Trophoblast cell (in vitro differentiated cells and primary cell): ENCODE measurements at regions not wholly inside any gene's neighbourhood (a gene's known extent, or its start where the extent isn't known, plus 50 kb on each side); places are given as distances from the start of the nearest gene placed in this dataset.

Experiments used
- DNase-seq, 2 donors: peaks; one replicate each; pipeline ENCODE4 v3.0.0-alpha.2; 2016
- H2AFZ ChIP-seq: 2 replicates; pipeline ENCODE4 v1.6.1; 2013; ENCODE audit warnings: low read length, moderate library complexity, mild to moderate bottlenecking; ENCODE audit not compliant: insufficient read depth, poor library complexity
- H2AK5ac ChIP-seq: 2 replicates; pipeline ENCODE4 v1.6.1; 2013; ENCODE audit warnings: mild to moderate bottlenecking, low read length
- H2BK120ac ChIP-seq: 2 replicates; pipeline ENCODE4 v1.6.1; 2013; ENCODE audit warnings: low read length, mild to moderate bottlenecking, moderate library complexity; ENCODE audit not compliant: insufficient read depth, poor library complexity
- H2BK12ac ChIP-seq: 2 replicates; pipeline ENCODE4 v1.6.1; 2013; ENCODE audit warnings: mild to moderate bottlenecking, low read length, moderate library complexity
- H2BK5ac ChIP-seq: 2 replicates; pipeline ENCODE4 v1.6.1; 2013; ENCODE audit warnings: low read length, low read depth, moderate library complexity, mild to moderate bottlenecking; ENCODE audit not compliant: poor library complexity
- H3K14ac ChIP-seq: 2 replicates; pipeline ENCODE4 v1.6.1; 2013; ENCODE audit warnings: mild to moderate bottlenecking, low read length
- H3K18ac ChIP-seq: 2 replicates; pipeline ENCODE4 v1.6.1; 2013; ENCODE audit warnings: mild to moderate bottlenecking, low read length
- H3K23ac ChIP-seq: 2 replicates; pipeline ENCODE4 v1.6.1; 2013; ENCODE audit warnings: low read length
- H3K27ac ChIP-seq: 2 replicates; pipeline ENCODE4 v1.5.1; 2013; ENCODE audit warnings: low read depth, mild to moderate bottlenecking, inconsistent platforms, low read length, moderate library complexity
- H3K27me3 ChIP-seq: 2 replicates; pipeline ENCODE4 v1.6.1; 2013; ENCODE audit warnings: inconsistent platforms, mild to moderate bottlenecking, low read length, moderate library complexity; ENCODE audit not compliant: insufficient read depth
- H3K36me3 ChIP-seq, 2 experiments: 1 replicate in 1 of 2; 2 replicates in 1 of 2; pipeline ENCODE4 v1.6.1; 2013; ENCODE audit warnings: low read length in 2 of 2, mild to moderate bottlenecking in 2 of 2, moderate library complexity in 1 of 2; ENCODE audit not compliant: insufficient read depth in 2 of 2, control insufficient read depth in 1 of 2
- H3K4ac ChIP-seq: 2 replicates; pipeline ENCODE4 v1.6.1; 2013; ENCODE audit warnings: low read depth, mild to moderate bottlenecking, low read length, moderate library complexity
- H3K4me1 ChIP-seq, 2 experiments: 1 replicate in 1 of 2; 2 replicates in 1 of 2; pipeline ENCODE4 v1.6.1; 2013; ENCODE audit warnings: low read length in 2 of 2, mild to moderate bottlenecking in 2 of 2, moderate library complexity in 1 of 2; ENCODE audit not compliant: insufficient read depth in 2 of 2, control insufficient read depth in 1 of 2
- H3K4me2 ChIP-seq: 2 replicates; pipeline ENCODE4 v1.6.1; 2013; ENCODE audit warnings: inconsistent platforms, mild to moderate bottlenecking, low read length, moderate library complexity
- H3K4me3 ChIP-seq: 2 replicates; pipeline ENCODE4 v1.5.1; 2013; ENCODE audit warnings: mild to moderate bottlenecking, low read depth, low read length, inconsistent platforms
- H3K79me1 ChIP-seq: one replicate; pipeline ENCODE4 v1.6.1; 2013; ENCODE audit warnings: low read length
- H3K79me2 ChIP-seq: 2 replicates; pipeline ENCODE4 v1.6.1; 2013; ENCODE audit warnings: low read length, mild to moderate bottlenecking; ENCODE audit not compliant: control insufficient read depth, insufficient read depth, poor library complexity
- H3K9ac ChIP-seq: 2 replicates; pipeline ENCODE4 v1.6.1; 2013; ENCODE audit warnings: mild to moderate bottlenecking, low read length
- H3K9me3 ChIP-seq: 2 replicates; pipeline ENCODE4 v1.6.1; 2013; ENCODE audit warnings: low read depth, mild to moderate bottlenecking, control low read depth, inconsistent platforms, low read length; ENCODE audit not compliant: insufficient read depth
- H4K12ac ChIP-seq: 2 replicates; pipeline ENCODE4 v1.6.1; 2013; ENCODE audit warnings: low read depth, mild to moderate bottlenecking, low read length, moderate library complexity
- H4K8ac ChIP-seq: 2 replicates; pipeline ENCODE4 v1.6.1; 2013; ENCODE audit warnings: low read depth, mild to moderate bottlenecking, low read length, moderate library complexity
- H4K91ac ChIP-seq: one replicate; pipeline ENCODE4 v1.6.1; 2013; ENCODE audit warnings: low read depth, mild to moderate bottlenecking, low read length, moderate library complexity
- WGBS: extraction: QIAGEN DNeasy Blood & Tissue Kit; methylation state at CpG from one replicate; pipeline ENCODE4 v1.1.7; 2013; ENCODE audit warnings: missing lambda C conversion rate; ENCODE audit not compliant: insufficient read length, insufficient coverage; ENCODE audit errors: extremely low coverage; 5-methylcytosine and 5-hydroxymethylcytosine counted together

DNA sequence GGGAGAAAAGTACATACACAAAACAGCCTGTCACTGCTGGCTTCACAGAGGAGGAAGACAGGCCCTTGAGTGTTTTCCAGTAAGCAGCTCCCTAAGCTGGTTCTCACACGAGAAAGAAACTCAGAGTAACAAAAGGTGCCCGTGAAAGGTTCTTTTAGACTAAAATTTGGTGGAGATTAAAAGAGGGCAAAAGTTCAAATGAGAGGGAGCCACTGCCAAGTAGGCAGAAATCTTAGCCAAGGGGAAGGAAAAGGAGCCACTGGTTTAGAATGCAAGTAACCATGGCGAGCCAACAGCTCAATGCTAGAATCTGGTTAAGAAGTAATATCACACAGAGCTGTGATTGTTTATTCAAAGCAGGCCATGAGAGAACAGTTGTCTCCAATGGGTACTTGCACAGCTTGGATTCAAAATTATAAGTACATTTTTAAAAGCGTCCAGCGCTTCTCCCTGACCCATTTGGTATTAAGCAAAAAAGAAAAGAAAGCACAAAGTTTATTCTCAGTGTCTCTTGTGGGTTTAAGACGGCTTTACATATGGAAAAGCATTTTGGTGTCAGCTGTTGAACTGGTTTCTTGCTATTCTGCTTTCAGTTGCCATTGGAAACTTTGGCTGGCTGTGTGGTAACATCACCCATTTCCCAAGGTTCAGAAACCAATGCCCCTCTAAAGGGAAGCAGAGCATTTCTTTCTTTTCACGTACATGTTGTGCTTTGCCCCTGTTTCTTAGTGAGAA, 648.5 kb downstream of the RNF144B start:
- H3K27ac ChIP-seq, result no peak overlapping the region
- no CpG with 5 or more reads among the region's 7 CpGs for WGBS
- no peak overlapping the region for H2BK5ac ChIP-seq
- no peak overlapping the region for H4K8ac ChIP-seq
- no peak overlapping the region for H4K91ac ChIP-seq
- no peak overlapping the region for H3K4me2 ChIP-seq
- H2AK5ac ChIP-seq, result no peak overlapping the region
- H3K18ac ChIP-seq, result no peak overlapping the region
- H3K36me3 ChIP-seq, result no peaks in the 10 kb centered on the region
- H3K79me1 ChIP-seq, result no peaks in the 10 kb centered on the region
- H3K9ac ChIP-seq, result no peak overlapping the region
- no peaks in the 10 kb centered on the region for H3K4me1 ChIP-seq
- H3K14ac ChIP-seq, result no peak overlapping the region
- H2BK12ac ChIP-seq, result no peak overlapping the region
- H3K4ac ChIP-seq, result no peak overlapping the region
- no peaks in the 10 kb centered on the region for H3K79me2 ChIP-seq
- H3K4me3 ChIP-seq, result no peak overlapping the region
- no peak overlapping the region for H3K23ac ChIP-seq
- H3K27me3 ChIP-seq, result no peaks in the 10 kb centered on the region
- no peaks in the 10 kb centered on the region for H3K9me3 ChIP-seq
- no peak overlapping the region for H4K12ac ChIP-seq
- DNase-seq, result no peak
- no peak overlapping the region for H2AFZ ChIP-seq
- H2BK120ac ChIP-seq, result no peak overlapping the region

- Histone ChIP-seq H3K14ac (no peak overlapping the region), H3K4me1 (no peaks in the 10 kb centered on the region), H3K36me3 (no peaks in the 10 kb centered on the region), H2AFZ (no peak overlapping the region), H3K79me1 (no peaks in the 10 kb centered on the region), H3K79me2 (no peaks in the 10 kb centered on the region), H3K23ac (no peak overlapping the region), H4K12ac (no peak overlapping the region), H3K27me3 (no peaks in the 10 kb centered on the region), H3K4me2 (no peak overlapping the region), H3K4ac (no peak overlapping the region), H3K27ac (no peak overlapping the region), H4K91ac (no peak overlapping the region), H2BK12ac (no peak overlapping the region), H3K9me3 (no peaks in the 10 kb centered on the region), H4K8ac (no peak overlapping the region), H2AK5ac (no peak overlapping the region), H2BK5ac (no peak overlapping the region), H3K4me3 (no peak overlapping the region), H3K9ac (no peak overlapping the region), H2BK120ac (no peak overlapping the region), H3K18ac (no peak overlapping the region)
- no peak for DNase-seq
- no CpG with 5 or more reads among the region's 2 CpGs for WGBS
Observed at GRCh38 chr6:19036196-19036555, 649.0 kb downstream of the RNF144B start.

- Histone ChIP-seq H3K79me2 (no peaks in the 10 kb centered on the region), H4K8ac (no peak overlapping the region), H3K9me3 (no peaks in the 10 kb centered on the region), H3K36me3 (no peaks in the 10 kb centered on the region), H3K9ac (no peak overlapping the region), H3K4me2 (no peak overlapping the region), H3K27ac (no peak overlapping the region), H3K23ac (no peak overlapping the region), H3K4me3 (no peak overlapping the region), H4K91ac (no peak overlapping the region), H2BK5ac (no peak overlapping the region), H4K12ac (no peak overlapping the region), H3K4ac (no peak overlapping the region), H2AFZ (no peak overlapping the region), H2BK12ac (no peak overlapping the region), H2BK120ac (no peak overlapping the region), H3K27me3 (no peaks in the 10 kb centered on the region), H3K18ac (no peak overlapping the region), H3K79me1 (no peaks in the 10 kb centered on the region), H2AK5ac (no peak overlapping the region), H3K14ac (no peak overlapping the region), H3K4me1 (no peaks in the 10 kb centered on the region)
- DNase-seq, result no peak
- no CpG with 5 or more reads among the region's 4 CpGs for WGBS
Observed at GRCh38 chr6:19037607-19038006, 650.5 kb downstream of the RNF144B start.

DNA sequence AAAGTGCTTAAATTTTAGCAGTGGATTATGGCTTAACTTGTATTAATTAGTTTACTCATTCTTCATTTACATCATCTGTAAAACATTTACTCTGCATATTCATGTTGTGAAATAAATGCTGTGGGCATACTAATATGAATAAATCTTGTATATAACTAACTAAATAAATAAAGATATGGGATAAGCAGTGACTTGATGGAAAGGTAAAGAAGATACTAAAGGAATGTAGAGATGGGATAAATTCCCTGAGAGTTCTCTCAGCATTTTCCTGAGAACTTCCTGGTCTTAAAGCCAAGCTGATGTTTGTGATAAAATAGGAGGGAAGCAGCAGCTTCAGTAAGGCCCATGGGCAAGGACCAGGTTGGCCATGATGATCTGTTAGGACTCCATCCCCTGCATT, 652.1 kb downstream of the RNF144B start:
- Histone ChIP-seq H3K9me3 (no peaks in the 10 kb centered on the region), H2AK5ac (no peak overlapping the region), H3K36me3 (no peaks in the 10 kb centered on the region), H3K4me2 (no peak overlapping the region), H3K27ac (no peak overlapping the region), H3K4me1 (no peaks in the 10 kb centered on the region), H2BK120ac (no peak overlapping the region), H4K8ac (no peak overlapping the region), H3K79me2 (no peaks in the 10 kb centered on the region), H3K14ac (no peak overlapping the region), H3K79me1 (no peaks in the 10 kb centered on the region), H3K4me3 (no peak overlapping the region), H3K27me3 (no peaks in the 10 kb centered on the region), H2BK5ac (no peak overlapping the region), H4K12ac (no peak overlapping the region), H3K9ac (no peak overlapping the region), H3K18ac (no peak overlapping the region), H4K91ac (no peak overlapping the region), H2BK12ac (no peak overlapping the region), H2AFZ (no peak overlapping the region), H3K4ac (no peak overlapping the region), H3K23ac (no peak overlapping the region)
- DNase-seq, result no peak
